Bronchial epithelial cell (primary cell): ENCODE measurements at regions not wholly inside any gene's neighbourhood (a gene's known extent, or its start where the extent isn't known, plus 50 kb on each side); places are given as distances from the start of the nearest gene placed in this dataset.
"Not testable (repeated sequence)": the region's sequence is repeated elsewhere in the genome, so short reads cannot be mapped to it uniquely, and the experiment has no call there.

ENCODE experiments used
- DNase-seq: peaks from one replicate; pipeline ENCODE4 v3.0.0-alpha.2; 2010; ENCODE audit warnings: low read depth
- FAIRE-seq: peaks from 2 replicates; lab custom pipeline; 2011; peaks lifted over from hg19 to GRCh38; lab: Jason Lieb, UNC
- H3K27me3 ChIP-seq: 2 replicates; pipeline ENCODE4 v1.5.1; 2011; ENCODE audit warnings: low read length; ENCODE audit not compliant: control insufficient read depth, insufficient read depth
- H3K36me3 ChIP-seq: 2 replicates; pipeline ENCODE4 v1.5.1; 2011; ENCODE audit warnings: low read length; ENCODE audit not compliant: control insufficient read depth, insufficient read depth
- H3K4me3 ChIP-seq: 2 replicates; pipeline ENCODE4 v1.5.1; 2011; ENCODE audit warnings: mild to moderate bottlenecking, low read depth, low read length, control low read depth
- TF ChIP-seq, protein P1 (sequence below): IDR thresholded peaks from 2 replicates; pipeline ENCODE4 v1.5.1; 2011; ENCODE audit warnings: mild to moderate bottlenecking, moderate library complexity, low read length, control low read depth, inconsistent platforms; ENCODE audit not compliant: insufficient read depth, severe bottlenecking

DNA sequence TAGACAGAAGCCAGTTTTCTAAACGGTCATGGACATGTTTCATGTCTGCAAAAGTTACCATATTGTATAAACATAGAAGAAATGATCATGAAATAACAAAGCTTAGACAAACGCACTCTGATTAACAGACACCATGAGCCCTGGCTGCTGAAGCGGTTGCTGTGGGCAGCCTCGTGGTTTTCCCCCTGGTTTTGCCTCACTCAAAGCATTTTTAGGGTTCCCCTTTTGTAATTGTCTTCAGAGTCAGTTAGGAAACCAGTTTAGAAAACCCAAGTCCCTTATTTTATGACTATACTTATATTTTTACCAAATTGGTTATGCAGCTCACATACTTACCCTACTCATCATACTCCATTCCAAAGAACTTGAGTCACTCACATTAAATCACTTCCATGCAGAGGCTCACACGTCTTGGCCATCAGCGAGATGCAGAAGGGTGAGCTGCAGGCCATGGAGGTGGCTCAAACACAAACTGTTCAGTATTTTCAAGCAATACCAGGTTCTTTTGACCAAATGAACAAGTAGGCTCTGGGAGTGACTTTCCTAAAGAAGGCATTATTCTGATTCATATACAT, 105.6 kb upstream of the SALL3 start:
- no peak for DNase-seq

DNA sequence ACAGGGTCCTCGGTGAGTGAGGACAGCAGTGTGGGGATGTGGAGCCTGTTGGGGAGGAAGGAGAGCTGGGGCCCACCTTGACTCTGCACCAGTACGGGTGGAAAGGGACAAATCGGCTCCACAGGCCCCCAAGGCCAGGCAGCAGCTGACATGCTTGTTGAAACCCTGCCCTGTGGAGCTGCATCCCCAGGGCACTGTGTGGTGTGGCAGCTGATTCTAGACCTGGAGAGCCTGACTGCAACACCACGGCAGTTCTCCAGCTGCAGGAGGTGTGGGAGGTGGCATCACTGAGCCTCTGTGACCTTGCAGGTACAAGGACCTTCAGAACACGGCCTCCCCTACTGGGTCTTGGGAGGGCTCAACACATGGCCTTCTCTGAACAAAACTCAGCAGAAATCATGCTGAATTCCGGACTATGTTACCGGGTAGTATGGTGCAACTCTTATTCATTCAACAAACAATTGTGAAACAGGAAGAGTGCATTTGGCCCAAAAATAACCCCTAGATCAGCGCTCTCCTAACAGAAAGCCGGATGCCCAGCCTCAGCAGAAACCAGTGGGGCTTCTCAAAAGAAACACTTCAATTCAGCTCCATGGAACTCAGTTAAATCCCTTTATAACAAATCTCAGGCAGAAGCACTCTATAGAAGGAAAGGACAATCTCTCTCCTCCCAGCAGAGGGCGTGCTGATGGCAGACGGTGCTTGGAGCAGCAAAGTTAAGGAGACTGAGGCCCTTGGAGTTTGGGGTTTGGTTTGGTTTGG, 104.4 kb upstream of the SALL3 start:
- Histone ChIP-seq H3K4me3 (no peak overlapping the region), H3K27me3 (no peaks in the 10 kb centered on the region), H3K36me3 (no peaks in the 10 kb centered on the region)
- no peak for FAIRE-seq
- TF ChIP-seq, protein P1, sequence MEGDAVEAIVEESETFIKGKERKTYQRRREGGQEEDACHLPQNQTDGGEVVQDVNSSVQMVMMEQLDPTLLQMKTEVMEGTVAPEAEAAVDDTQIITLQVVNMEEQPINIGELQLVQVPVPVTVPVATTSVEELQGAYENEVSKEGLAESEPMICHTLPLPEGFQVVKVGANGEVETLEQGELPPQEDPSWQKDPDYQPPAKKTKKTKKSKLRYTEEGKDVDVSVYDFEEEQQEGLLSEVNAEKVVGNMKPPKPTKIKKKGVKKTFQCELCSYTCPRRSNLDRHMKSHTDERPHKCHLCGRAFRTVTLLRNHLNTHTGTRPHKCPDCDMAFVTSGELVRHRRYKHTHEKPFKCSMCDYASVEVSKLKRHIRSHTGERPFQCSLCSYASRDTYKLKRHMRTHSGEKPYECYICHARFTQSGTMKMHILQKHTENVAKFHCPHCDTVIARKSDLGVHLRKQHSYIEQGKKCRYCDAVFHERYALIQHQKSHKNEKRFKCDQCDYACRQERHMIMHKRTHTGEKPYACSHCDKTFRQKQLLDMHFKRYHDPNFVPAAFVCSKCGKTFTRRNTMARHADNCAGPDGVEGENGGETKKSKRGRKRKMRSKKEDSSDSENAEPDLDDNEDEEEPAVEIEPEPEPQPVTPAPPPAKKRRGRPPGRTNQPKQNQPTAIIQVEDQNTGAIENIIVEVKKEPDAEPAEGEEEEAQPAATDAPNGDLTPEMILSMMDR, result no peak
- no peak for DNase-seq

More for the DNA sequence above, 105.6 kb upstream of the SALL3 start:
- no peaks in the 10 kb centered on the region for H3K36me3 ChIP-seq
- TF ChIP-seq, protein P1, result no peak
- FAIRE-seq, result no peak
- H3K4me3 ChIP-seq, result no peak overlapping the region
- no peaks in the 10 kb centered on the region for H3K27me3 ChIP-seq

DNA sequence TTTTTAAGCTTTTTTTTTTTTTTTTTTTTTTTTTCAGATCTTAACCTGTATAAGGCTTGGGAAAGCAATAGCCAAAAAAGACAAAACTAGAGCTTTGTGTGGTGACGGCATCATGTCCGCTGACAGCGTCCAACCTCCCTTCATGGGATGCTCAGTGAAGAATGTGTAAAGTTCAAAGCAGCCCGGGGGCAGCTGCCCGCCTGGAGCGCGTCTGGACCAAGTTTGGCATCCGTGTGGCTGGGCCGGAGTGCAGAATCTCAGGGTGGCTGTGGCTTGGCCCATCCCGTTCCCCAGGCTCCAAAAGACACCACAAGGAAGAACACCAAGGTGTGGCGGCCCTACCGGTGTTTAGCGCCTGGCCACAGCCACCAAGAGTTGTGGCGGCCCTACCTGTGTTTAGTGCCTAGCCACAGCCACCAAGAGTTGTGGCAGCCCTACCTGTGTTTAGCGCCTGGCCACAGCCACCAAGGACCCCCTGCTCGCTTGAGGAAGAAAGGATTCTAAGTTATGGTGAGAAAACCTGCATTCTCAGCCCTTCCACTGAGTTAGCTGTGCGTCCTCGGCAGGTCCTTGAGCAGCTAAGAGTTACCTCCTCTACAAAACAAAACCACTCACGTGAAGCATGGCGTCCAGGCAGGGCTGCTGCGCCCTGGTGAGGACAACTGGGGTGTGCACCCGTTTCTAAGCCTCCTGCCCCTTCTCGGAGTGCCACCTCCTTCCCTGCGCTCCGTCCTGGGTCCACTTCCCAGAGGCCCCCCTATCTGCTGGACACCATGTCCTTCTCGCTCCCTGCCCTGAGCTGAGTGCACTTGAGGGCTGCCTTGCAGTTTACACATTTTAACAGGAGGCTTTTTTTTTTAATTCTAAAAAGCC, 103.6 kb upstream of the SALL3 start:
- H3K27me3 ChIP-seq, result no peaks in the 10 kb centered on the region
- no peak for FAIRE-seq
- DNase-seq, result no peak

DNA sequence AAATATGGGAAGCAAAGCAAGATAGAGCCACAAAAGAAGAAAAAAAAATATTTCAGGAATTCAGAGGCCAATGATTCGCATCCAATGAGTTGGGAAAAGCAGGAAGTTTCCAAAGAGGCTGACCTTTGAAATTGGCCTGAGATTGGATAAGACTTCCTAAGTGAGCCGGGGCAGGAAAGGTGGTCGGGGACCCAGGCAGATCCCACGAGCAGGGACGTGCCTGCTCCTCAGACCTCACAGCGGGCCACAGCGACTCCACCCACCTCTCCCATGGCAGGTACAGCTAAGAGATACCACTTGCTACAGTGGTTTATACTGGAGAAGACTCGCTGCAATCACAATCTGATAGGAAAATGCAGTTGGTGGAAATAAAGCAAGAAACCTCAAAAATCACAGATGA, 102.8 kb upstream of the SALL3 start:
- DNase-seq (no peak), FAIRE-seq (no peak)
- TF ChIP-seq, protein P1, result no peak
- Histone ChIP-seq H3K36me3 (no peaks in the 10 kb centered on the region), H3K27me3 (no peaks in the 10 kb centered on the region), H3K4me3 (no peak overlapping the region)

More for the DNA sequence above, 103.6 kb upstream of the SALL3 start:
- Histone ChIP-seq H3K4me3 (no peak overlapping the region), H3K36me3 (no peaks in the 10 kb centered on the region)
- TF ChIP-seq, protein P1, result no peak

DNA sequence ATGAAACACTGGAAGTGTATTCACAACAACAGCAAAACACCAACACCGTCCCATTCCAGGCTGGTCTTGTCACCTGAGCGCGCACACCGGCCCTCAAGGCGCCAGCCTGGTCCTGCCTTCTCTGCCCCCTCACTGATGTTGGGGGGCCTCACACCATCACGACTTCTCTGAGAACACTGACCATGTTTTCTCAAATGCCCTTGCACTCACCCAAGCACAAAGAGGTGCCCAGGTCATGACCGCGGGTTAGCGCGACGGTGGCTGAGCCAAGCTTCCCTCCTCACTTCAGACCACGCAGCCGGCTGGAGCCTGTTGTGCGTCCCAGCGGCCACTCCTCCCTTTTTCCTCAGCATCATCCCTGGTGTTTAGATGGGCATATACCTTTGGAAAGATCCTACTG, 101.3 kb upstream of the SALL3 start:
- DNase-seq (no peak), FAIRE-seq (no peak)
- H3K4me3 ChIP-seq, result no peak overlapping the region
- TF ChIP-seq, protein P1, result no peak
- H3K36me3 ChIP-seq, result no peaks in the 10 kb centered on the region
- no peaks in the 10 kb centered on the region for H3K27me3 ChIP-seq

DNA sequence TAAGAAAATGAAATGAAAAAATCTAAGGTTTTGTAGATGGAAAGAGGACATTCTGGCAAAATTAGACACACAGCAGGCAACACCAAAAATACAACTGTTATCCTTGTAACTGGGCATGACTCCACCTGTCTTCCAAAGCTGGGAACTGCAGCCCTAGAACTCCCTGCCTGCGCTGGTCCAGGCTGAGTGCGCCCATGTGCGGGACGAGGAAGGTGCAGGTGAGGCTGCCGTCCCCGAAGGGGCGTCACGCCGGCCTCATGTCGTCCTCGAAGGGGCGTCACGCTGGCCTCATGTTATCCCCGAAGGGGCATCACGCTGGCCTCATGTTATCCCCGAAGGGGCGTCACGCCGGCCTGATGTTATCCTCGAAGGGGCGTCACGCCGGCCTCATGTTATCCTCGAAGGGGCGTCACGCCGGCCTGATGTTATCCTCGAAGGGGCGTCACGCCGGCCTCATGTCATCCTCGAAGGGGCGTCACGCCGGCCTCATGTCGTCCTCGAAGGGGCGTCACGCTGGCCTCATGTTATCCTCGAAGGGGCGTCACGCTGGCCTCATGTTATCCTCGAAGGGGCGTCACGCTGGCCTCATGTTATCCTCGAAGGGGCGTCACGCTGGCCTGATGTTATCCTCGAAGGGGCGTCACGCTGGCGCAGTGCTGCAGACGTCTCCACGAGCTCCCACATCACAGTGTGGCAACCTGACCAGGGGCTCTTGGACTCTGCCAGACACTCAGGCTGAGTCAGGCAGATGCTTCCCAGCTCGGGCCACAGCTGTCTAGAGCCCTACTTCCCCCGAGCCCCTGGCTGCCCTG, 100.3 kb upstream of the SALL3 start:
- H3K4me3 ChIP-seq, H3K36me3 ChIP-seq, DNase-seq, FAIRE-seq, H3K27me3 ChIP-seq: not testable (repeated sequence)
